Neuronal stem cell (in vitro differentiated cells): ENCODE measurements at regions not wholly inside any gene's neighbourhood (a gene's known extent, or its start where the extent isn't known, plus 50 kb on each side); places are given as distances from the start of the nearest gene placed in this dataset.
"Not testable (repeated sequence)": the region's sequence is repeated elsewhere in the genome, so short reads cannot be mapped to it uniquely, and the experiment has no call there.

Experiments
- DNase-seq: peaks from one replicate; pipeline ENCODE4 v3.0.0-alpha.2; 2013; ENCODE audit warnings: low spot score
- H2AFZ ChIP-seq: one replicate; pipeline ENCODE4 v1.6.1; 2013; ENCODE audit warnings: mild to moderate bottlenecking, low read length, inconsistent platforms
- H2AK5ac ChIP-seq: 2 replicates; pipeline ENCODE4 v1.6.1; 2013; ENCODE audit warnings: low read depth, mild to moderate bottlenecking, inconsistent platforms, low read length, moderate library complexity, mixed read lengths
- H2BK120ac ChIP-seq: 2 replicates; pipeline ENCODE4 v1.6.1; 2013; ENCODE audit warnings: low read depth, mild to moderate bottlenecking, inconsistent platforms, low read length, moderate library complexity, mixed read lengths
- H2BK12ac ChIP-seq: one replicate; pipeline ENCODE4 v1.6.1; 2013; ENCODE audit warnings: low read length, inconsistent platforms
- H2BK15ac ChIP-seq: 2 replicates; pipeline ENCODE4 v1.6.1; 2013; ENCODE audit warnings: mild to moderate bottlenecking, low read length, inconsistent platforms, mixed read lengths
- H2BK5ac ChIP-seq: one replicate; pipeline ENCODE4 v1.6.1; 2013; ENCODE audit warnings: inconsistent platforms, mild to moderate bottlenecking, low read length, moderate library complexity
- H3K14ac ChIP-seq: one replicate; pipeline ENCODE4 v1.6.1; 2013; ENCODE audit warnings: low read length, inconsistent platforms
- H3K18ac ChIP-seq: 2 replicates; pipeline ENCODE4 v1.6.1; 2013; ENCODE audit warnings: low read length, inconsistent platforms
- H3K23ac ChIP-seq: 2 replicates; pipeline ENCODE4 v1.6.1; 2013; ENCODE audit warnings: low read depth, mild to moderate bottlenecking, mixed read lengths, low read length, inconsistent platforms; ENCODE audit not compliant: poor library complexity
- H3K27ac ChIP-seq: replicated peaks from 3 replicates; pipeline ENCODE4 v1.5.1; 2013; ENCODE audit warnings: low read length, inconsistent platforms
- H3K27me3 ChIP-seq, 3 experiments: 2 replicates each; pipeline ENCODE4 v1.6.1; 2013; ENCODE audit warnings: low read length in 3 of 3, mild to moderate bottlenecking in 2 of 3, inconsistent platforms in 1 of 3, low read depth in 1 of 3, mixed read lengths in 1 of 3, moderate library complexity in 1 of 3; ENCODE audit not compliant: control insufficient read depth in 3 of 3, insufficient read depth in 3 of 3
- H3K36me3 ChIP-seq, 2 donors: replicated peaks in 1 of 2; 2 replicates each; pipeline ENCODE4 v1.6.1; 2013; ENCODE audit warnings: low read length in 2 of 2; ENCODE audit not compliant: control insufficient read depth in 2 of 2, insufficient read depth in 2 of 2
- H3K4ac ChIP-seq: 2 replicates; pipeline ENCODE4 v1.6.1; 2013; ENCODE audit warnings: inconsistent platforms, mild to moderate bottlenecking, low read length, moderate library complexity
- H3K4me1 ChIP-seq, 2 donors: 1 replicate in 1 of 2; 2 replicates in 1 of 2; pipeline ENCODE4 v1.6.1; 2013; ENCODE audit warnings: low read length in 2 of 2, low read depth in 1 of 2; ENCODE audit not compliant: control insufficient read depth in 2 of 2, insufficient read depth in 1 of 2
- H3K4me2 ChIP-seq: one replicate; pipeline ENCODE4 v1.6.1; 2013; ENCODE audit warnings: mild to moderate bottlenecking, low read length, inconsistent platforms; ENCODE audit not compliant: insufficient read depth, poor library complexity, severe bottlenecking
- H3K4me3 ChIP-seq, 2 donors: 2 replicates each; pipeline ENCODE4 v1.5.1; 2013; ENCODE audit warnings: low read length in 2 of 2, mild to moderate bottlenecking in 2 of 2, inconsistent platforms in 1 of 2, moderate library complexity in 1 of 2
- H3K79me1 ChIP-seq: one replicate; pipeline ENCODE4 v1.6.1; 2013; ENCODE audit warnings: low read depth, mild to moderate bottlenecking, inconsistent platforms, low read length, moderate library complexity
- H3K9ac ChIP-seq: one replicate; pipeline ENCODE4 v1.6.1; 2013; ENCODE audit warnings: mild to moderate bottlenecking, low read depth, low read length, inconsistent platforms; ENCODE audit not compliant: poor library complexity
- H3K9me3 ChIP-seq, 2 donors: replicated peaks in 1 of 2; 2 replicates each; pipeline versions ENCODE3 to v1.6.1; 2013; ENCODE audit warnings: low read length in 2 of 2, mild to moderate bottlenecking in 2 of 2, inconsistent platforms in 1 of 2, low read depth in 1 of 2, mixed read lengths in 1 of 2, moderate library complexity in 1 of 2; ENCODE audit not compliant: control insufficient read depth in 2 of 2, insufficient read depth in 1 of 2
- H4K8ac ChIP-seq: one replicate; pipeline ENCODE4 v1.6.1; 2013; ENCODE audit warnings: low read depth, mild to moderate bottlenecking, inconsistent platforms, low read length, moderate library complexity
- H4K91ac ChIP-seq: one replicate; pipeline ENCODE4 v1.6.1; 2013; ENCODE audit warnings: low read length, low read depth, mild to moderate bottlenecking, inconsistent platforms; ENCODE audit not compliant: poor library complexity
- WGBS, 2 donors: extraction: QIAGEN DNeasy Blood & Tissue Kit; methylation state at CpG; one replicate each; pipeline ENCODE4 v1.1.7; 2013; ENCODE audit warnings: missing lambda C conversion rate in 2 of 2, mixed read lengths in 1 of 2; ENCODE audit not compliant: insufficient read length in 2 of 2, insufficient replicate concordance in 1 of 2; ENCODE audit errors: extremely low coverage in 2 of 2; 5-methylcytosine and 5-hydroxymethylcytosine counted together

DNA sequence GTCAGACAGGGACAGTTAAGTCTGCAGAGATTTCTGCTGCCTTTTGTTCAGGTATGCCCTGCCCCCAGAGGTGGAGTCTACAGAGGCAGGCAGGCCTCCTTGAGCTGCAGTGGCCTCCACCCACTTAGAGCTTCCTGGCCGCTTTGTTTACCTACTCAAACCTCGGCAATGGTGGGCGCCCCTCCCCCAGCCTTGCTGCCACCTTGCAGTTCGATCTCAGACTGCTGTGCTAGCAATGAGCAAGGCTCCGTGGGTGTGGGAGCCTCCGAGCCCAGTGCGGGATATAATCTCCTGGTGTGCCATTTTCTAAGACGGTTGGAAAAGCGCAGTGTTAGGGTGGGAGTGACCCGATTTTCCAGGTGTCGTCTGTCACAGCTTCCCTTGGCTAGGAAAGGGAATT lies 465.7 kb upstream of the LRRC7 start:
- not testable (repeated sequence) for H3K14ac ChIP-seq
- no CpG with 5 or more reads among the region's 11 CpGs for WGBS, 2 donors

GRCh38 chr1:69103213-69103612 lies 464.5 kb upstream of the LRRC7 start:
- Histone ChIP-seq H3K9me3 (no peaks in the 10 kb centered on the region), H2BK12ac (no peak overlapping the region), H3K4ac (no peak overlapping the region), H3K4me2 (no peak overlapping the region), H2AFZ (peak overlapping the region; percentile 18), H3K14ac (no peak overlapping the region), H3K23ac (no peak overlapping the region), H2BK5ac (no peak overlapping the region), H3K27me3 (no peaks in the 10 kb centered on the region), H3K27ac (no peak overlapping the region), H3K79me1 (no peaks in the 10 kb centered on the region), H2BK15ac (no peak overlapping the region), H3K4me3 (no peak overlapping the region), H4K8ac (no peak overlapping the region), H2AK5ac (no peak overlapping the region), H4K91ac (no peak overlapping the region), H2BK120ac (no peak overlapping the region), H3K9ac (no peak overlapping the region), H3K4me1 (peaks cover 0 to 2% of the 10 kb centered on the region in 2 donors), H3K36me3 (peaks cover 0 to 1% of the 10 kb centered on the region in 2 donors), H3K18ac (no peak overlapping the region)
- no peak for DNase-seq

More for the DNA sequence above, 465.7 kb upstream of the LRRC7 start:
- not testable (repeated sequence) for H3K9me3 ChIP-seq, H2AFZ ChIP-seq, H3K4me1 ChIP-seq, H2AK5ac ChIP-seq, H3K27me3 ChIP-seq, DNase-seq, H4K8ac ChIP-seq, H3K4me3 ChIP-seq, H3K27ac ChIP-seq, H3K18ac ChIP-seq, H3K36me3 ChIP-seq, H3K9ac ChIP-seq, H2BK15ac ChIP-seq, H3K4me2 ChIP-seq, H4K91ac ChIP-seq, H2BK5ac ChIP-seq, H3K79me1 ChIP-seq, H3K23ac ChIP-seq, H2BK120ac ChIP-seq, H2BK12ac ChIP-seq, H3K4ac ChIP-seq

- Histone ChIP-seq H3K4me3 (no peak overlapping the region), H4K91ac (no peak overlapping the region), H3K27ac (no peak overlapping the region), H3K27me3 (no peaks in the 10 kb centered on the region), H3K14ac (no peak overlapping the region), H3K36me3 (peaks cover 0 to 1% of the 10 kb centered on the region in 2 donors), H3K23ac (no peak overlapping the region), H2BK120ac (no peak overlapping the region), H3K4me2 (no peak overlapping the region), H3K4me1 (peaks cover 0 to 2% of the 10 kb centered on the region in 2 donors), H2AFZ (peak overlapping the region; percentile 18), H3K9me3 (no peaks in the 10 kb centered on the region), H2AK5ac (no peak overlapping the region), H3K9ac (no peak overlapping the region), H2BK5ac (no peak overlapping the region), H3K4ac (no peak overlapping the region), H3K79me1 (no peaks in the 10 kb centered on the region), H3K18ac (no peak overlapping the region), H2BK12ac (no peak overlapping the region), H4K8ac (no peak overlapping the region), H2BK15ac (no peak overlapping the region)
- no peak for DNase-seq
- WGBS, 2 donors, result no CpG with 5 or more reads among the region's 2 CpGs
These were observed 463.9 kb upstream of the LRRC7 start for GRCh38 chr1:69103705-69104385.

- Histone ChIP-seq H3K27me3 (no peaks in the 10 kb centered on the region), H4K8ac (no peak overlapping the region), H2BK120ac (no peak overlapping the region), H3K9ac (no peak overlapping the region), H3K4me3 (no peak overlapping the region), H3K27ac (no peak overlapping the region), H2BK5ac (no peak overlapping the region), H3K36me3 (peaks cover 0 to 1% of the 10 kb centered on the region in 2 donors), H2AFZ (no peak overlapping the region), H2AK5ac (no peak overlapping the region), H3K14ac (no peak overlapping the region), H4K91ac (no peak overlapping the region), H3K23ac (no peak overlapping the region), H3K79me1 (no peaks in the 10 kb centered on the region), H3K4me1 (peaks cover 0 to 2% of the 10 kb centered on the region in 2 donors), H3K18ac (no peak overlapping the region), H3K9me3 (peaks cover 0 to 1% of the 10 kb centered on the region in 2 donors), H2BK15ac (no peak overlapping the region), H3K4me2 (no peak overlapping the region), H3K4ac (no peak overlapping the region), H2BK12ac (no peak overlapping the region)
- no peak for DNase-seq
These were observed 462.8 kb upstream of the LRRC7 start for GRCh38 chr1:69104894-69105293.
